GM21515 (cell line): ENCODE measurements at regions not wholly inside any gene's neighbourhood (a gene's known extent, or its start where the extent isn't known, plus 50 kb on each side); places are given as distances from the start of the nearest gene placed in this dataset.
"Not testable (repeated sequence)": the region's sequence is repeated elsewhere in the genome, so short reads cannot be mapped to it uniquely, and the experiment has no call there.

ENCODE experiments used
- ATAC-seq: cut with Tn5 transposase; IDR thresholded peaks from one replicate; pipeline ENCODE4 v1.9.1; 2021; ENCODE audit not compliant: unreplicated experiment

- no peak for ATAC-seq
These were observed 184.4 kb upstream of the PKN2 start for GRCh38 chr1:88499671-88500070.

GRCh38 chr1:88502886-88503285, 181.2 kb upstream of the PKN2 start:
- ATAC-seq, result no peak

DNA sequence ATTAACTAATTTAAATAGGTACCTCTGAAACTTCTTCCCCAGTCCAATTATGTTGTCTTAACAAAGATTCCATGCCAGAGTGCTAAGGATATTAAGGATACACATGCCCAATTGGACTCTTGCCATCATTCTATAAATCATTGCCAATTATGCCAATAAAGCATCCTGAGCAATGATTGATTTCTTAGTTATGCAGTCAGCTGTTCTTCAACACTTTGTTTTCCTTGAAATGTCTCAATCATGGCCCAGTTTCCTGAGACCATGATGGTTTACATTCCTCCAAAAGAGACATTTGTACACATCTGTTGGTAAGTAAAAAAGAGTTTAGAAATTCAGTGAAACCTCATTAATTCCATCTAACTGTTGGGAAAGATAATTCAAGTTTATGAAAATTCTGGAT, 180.4 kb upstream of the PKN2 start:
- ATAC-seq, result no peak

- ATAC-seq, result no peak
These were observed 179.5 kb upstream of the PKN2 start for GRCh38 chr1:88504601-88505000.

DNA sequence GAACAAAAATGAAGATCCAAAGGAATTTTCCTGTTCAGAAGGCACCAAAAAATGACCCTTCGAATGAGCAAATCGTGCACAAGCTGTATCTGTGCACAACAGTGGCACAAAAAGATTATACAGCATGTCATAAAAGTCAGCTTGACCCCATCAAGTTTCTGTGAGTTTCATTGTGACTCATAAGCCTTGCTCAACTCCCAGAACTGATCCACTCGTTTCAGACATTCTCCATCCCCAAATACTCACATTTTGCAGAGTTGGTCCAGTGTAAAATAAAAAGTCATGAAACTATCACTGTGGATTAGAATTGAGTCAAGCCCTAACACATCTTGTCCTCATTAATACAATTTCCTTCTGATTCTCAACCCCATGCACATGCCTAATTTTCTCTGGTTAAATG, 174.7 kb upstream of the PKN2 start:
- no peak for ATAC-seq

- ATAC-seq, result no peak
These were observed 169.5 kb upstream of the PKN2 start for GRCh38 chr1:88514544-88515060.

- not testable (repeated sequence) for ATAC-seq
These were observed 166.6 kb upstream of the PKN2 start for GRCh38 chr1:88517499-88517898.

- ATAC-seq, result no peak
These were observed 164.9 kb upstream of the PKN2 start for GRCh38 chr1:88519156-88519555.

GRCh38 chr1:88523854-88524528, 160.1 kb upstream of the PKN2 start:
- ATAC-seq, result no peak

DNA sequence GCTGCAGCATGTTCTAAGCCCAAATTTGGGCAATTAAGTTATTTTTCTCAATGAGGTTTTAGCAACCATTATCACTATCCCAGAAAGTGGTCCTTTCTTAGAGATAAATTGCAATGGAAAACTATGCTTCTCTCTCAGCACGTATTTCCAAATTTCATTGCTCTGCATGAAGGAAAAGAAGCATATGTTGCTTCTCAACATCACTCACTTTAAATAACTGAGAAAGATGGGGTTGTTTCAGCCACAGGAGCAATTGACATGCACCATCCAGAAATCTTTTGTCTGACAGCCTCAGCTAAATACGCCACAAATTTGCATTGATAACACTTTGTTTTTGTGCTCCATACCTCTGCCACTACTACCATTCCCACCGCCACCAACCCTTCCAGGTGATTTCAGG, 157.6 kb upstream of the PKN2 start:
- no peak for ATAC-seq

- no peak for ATAC-seq
These were observed 155.3 kb upstream of the PKN2 start for GRCh38 chr1:88528792-88529191.

GRCh38 chr1:88529581-88529980, 154.5 kb upstream of the PKN2 start:
- ATAC-seq, result no peak

DNA sequence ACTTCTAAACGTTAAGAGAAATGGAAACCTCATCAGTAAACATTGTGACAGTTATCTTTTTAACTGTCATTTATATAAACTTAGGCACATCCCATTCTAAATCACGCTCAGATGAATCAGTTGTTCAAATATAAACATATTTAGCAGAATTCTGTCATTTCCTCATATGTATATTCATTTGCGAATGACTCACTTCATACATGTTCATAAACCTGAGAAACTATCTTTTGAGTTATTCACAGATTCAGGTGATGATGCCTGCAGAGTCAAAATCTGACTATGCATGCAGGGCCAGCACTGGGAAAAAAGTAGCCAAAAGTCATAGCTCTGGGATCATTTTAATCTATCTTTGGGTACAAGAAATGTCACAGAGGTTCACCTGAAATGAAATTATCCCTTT, 153.8 kb upstream of the PKN2 start:
- no peak for ATAC-seq

DNA sequence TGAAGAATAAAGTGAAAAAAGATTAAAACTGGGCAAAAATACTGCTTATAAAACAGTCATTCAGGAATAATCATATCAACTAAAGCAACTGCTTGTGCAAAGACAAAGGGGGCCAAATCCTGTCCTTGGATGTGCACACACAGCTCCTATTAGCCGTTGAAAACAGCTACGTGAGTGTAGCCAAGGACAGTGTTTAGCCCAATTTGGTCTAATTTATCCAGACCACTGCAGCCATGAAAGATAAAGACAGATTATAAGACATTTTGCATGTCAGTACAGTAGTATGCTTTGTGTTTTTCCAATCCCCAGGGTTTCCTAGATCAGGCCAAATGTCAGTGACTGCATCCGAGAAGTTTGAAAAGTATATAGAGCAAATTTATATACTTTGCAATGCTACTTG, 146.3 kb upstream of the PKN2 start:
- no peak for ATAC-seq

GRCh38 chr1:88538222-88538899, 145.7 kb upstream of the PKN2 start:
- no peak for ATAC-seq

GRCh38 chr1:88540255-88540654, 143.8 kb upstream of the PKN2 start:
- ATAC-seq, result no peak

DNA sequence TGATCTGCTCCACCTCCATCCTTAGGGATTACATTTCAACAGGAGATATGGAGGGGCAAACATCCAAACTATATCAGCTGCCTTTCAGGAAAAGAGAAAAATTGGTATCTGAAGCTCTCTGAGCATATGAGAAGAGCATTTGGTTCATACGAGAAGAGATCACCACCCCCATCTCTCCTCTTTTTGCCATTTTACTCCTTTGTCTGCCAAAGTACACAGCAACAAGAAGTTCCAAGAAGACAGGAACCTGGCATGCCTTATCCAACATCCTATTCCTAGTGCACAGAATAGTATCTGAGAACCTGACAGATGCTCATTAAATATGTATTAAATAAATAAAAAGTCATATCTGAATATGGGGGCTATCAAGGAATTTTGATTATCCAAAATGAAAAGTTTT, 142.5 kb upstream of the PKN2 start:
- no peak for ATAC-seq

GRCh38 chr1:88544195-88544594, 139.9 kb upstream of the PKN2 start:
- ATAC-seq, result no peak

DNA sequence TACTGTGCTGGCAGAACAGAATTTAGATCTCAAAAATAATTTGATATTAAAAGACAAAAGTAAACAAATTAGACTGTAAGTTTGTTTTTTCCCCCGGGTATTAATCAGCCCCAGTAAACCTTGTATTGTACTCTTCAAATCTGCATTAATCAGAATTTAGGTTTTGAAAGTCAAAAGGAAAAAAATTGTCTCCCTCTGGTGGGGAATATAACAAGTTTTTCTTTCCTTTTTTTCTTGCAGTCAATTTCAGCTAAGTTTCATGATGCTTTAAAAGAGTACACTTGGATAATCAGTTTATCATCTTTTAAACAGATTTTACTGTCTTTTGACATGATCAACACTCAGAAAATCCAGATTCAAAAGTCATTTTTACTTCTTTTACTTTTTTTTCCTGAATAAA, 134.5 kb upstream of the PKN2 start:
- no peak for ATAC-seq

DNA sequence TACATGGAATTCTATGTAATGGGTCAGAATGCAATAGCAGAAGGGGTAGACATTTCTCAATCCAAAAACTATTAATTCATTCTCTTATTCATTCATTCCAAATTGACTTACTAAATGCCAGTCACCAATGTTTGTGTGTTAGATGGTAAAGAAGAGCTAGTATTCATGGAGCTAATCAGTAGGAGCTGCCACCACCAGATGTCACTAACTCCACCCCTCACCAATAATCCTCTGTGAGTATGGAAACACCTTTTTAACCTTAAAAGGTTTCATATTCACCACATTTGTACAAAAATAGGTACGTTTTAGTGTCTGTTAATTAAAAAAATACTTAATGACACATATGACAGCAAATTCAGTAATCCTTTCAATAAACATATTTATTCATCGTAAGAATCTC, 131.8 kb upstream of the PKN2 start:
- ATAC-seq, result no peak

GRCh38 chr1:88557014-88557413, 127.1 kb upstream of the PKN2 start:
- no peak for ATAC-seq

GRCh38 chr1:88560621-88561020, 123.5 kb upstream of the PKN2 start:
- no peak for ATAC-seq

DNA sequence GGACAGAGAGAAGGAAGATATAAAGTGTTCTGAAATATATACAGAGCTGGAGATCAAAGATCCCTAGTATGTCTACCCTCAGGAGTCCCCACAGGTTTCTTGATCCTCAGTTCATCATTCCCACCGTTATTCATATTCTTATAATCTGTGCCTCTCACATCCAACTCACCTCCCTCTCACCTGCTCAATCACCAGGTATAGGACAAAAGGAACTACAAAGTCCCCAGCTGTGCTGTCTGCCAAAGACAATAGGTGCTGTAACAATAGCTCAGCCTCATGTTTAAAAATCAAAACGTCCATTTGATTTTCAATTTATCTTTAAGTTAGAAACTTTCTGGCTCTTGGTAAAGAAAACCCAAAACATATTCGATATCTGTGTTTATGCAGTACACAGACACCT, 121.1 kb upstream of the PKN2 start:
- ATAC-seq, result no peak
